OCI-LY3 (cell line): ENCODE measurements at regions not wholly inside any gene's neighbourhood (a gene's known extent, or its start where the extent isn't known, plus 50 kb on each side); places are given as distances from the start of the nearest gene placed in this dataset.

ENCODE experiments used
- EZH2phosphoT487 ChIP-seq: fragments of 200-600 bp; shearing (Covaris generic); IDR thresholded peaks from 2 replicates; pipeline ENCODE4 v1.6.1; 2018; ENCODE audit warnings: antibody characterized with exemption, mixed run types, low read depth
- TF ChIP-seq, protein P1 (sequence below): fragments of 200-600, 300-600 bp; sonication (generic); IDR thresholded peaks from 2 replicates; pipeline ENCODE4 v1.5.1; 2014; ENCODE audit warnings: antibody characterized with exemption, low read length, low read depth

DNA sequence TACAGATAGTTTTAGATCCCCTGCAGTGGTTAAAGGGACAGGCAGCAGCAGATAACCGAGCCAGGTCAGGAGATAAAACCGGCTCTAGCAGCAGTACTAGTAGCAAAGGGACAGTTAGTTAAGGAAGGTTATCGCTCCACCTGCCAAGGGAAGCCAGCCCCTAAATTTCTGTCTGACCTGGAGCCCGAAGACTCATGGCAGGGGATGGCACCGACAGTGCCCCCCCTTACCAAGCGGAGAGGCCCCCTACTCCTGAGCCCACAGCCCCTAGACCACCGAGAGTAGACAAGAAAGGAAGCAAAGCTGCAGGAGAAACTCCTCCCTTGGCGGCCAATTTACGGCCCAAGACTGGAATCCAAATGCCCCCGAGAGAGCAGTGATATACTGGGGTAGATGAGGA is 61.3 kb upstream of the MAGEC2 start:
- TF ChIP-seq, protein P1, sequence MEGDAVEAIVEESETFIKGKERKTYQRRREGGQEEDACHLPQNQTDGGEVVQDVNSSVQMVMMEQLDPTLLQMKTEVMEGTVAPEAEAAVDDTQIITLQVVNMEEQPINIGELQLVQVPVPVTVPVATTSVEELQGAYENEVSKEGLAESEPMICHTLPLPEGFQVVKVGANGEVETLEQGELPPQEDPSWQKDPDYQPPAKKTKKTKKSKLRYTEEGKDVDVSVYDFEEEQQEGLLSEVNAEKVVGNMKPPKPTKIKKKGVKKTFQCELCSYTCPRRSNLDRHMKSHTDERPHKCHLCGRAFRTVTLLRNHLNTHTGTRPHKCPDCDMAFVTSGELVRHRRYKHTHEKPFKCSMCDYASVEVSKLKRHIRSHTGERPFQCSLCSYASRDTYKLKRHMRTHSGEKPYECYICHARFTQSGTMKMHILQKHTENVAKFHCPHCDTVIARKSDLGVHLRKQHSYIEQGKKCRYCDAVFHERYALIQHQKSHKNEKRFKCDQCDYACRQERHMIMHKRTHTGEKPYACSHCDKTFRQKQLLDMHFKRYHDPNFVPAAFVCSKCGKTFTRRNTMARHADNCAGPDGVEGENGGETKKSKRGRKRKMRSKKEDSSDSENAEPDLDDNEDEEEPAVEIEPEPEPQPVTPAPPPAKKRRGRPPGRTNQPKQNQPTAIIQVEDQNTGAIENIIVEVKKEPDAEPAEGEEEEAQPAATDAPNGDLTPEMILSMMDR: no peak
- no peak for TF ChIP-seq EZH2phosphoT487
